ENCODE measurements at regions not wholly inside any gene's neighbourhood (a gene's known extent, or its start where the extent isn't known, plus 50 kb on each side); places are given as distances from the start of the nearest gene placed in this dataset.

DNA sequence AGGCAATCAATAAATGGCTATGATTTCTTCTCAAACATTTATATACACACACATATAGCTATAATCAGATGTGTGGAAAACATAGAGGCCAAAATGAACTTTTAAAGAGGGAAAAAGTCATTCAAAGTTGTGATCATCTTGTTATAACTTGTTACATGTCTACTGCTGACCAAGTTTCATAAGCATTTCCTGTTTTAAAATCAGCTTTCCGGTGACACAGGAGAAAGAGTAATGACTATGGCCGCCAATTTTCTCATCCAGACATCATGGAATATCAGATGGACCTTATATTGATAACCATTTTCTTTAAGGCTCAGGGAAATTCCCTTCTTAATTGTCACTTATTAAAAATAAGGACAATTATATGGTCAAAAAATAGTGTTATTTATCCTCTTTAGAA, 71.7 kb upstream of the AGTR1 start:
- TF ChIP-seq, protein P1, sequence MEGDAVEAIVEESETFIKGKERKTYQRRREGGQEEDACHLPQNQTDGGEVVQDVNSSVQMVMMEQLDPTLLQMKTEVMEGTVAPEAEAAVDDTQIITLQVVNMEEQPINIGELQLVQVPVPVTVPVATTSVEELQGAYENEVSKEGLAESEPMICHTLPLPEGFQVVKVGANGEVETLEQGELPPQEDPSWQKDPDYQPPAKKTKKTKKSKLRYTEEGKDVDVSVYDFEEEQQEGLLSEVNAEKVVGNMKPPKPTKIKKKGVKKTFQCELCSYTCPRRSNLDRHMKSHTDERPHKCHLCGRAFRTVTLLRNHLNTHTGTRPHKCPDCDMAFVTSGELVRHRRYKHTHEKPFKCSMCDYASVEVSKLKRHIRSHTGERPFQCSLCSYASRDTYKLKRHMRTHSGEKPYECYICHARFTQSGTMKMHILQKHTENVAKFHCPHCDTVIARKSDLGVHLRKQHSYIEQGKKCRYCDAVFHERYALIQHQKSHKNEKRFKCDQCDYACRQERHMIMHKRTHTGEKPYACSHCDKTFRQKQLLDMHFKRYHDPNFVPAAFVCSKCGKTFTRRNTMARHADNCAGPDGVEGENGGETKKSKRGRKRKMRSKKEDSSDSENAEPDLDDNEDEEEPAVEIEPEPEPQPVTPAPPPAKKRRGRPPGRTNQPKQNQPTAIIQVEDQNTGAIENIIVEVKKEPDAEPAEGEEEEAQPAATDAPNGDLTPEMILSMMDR (IDR thresholded peaks at IDR 0.05), result no peak
- no peak for TF ChIP-seq POLR2A (IDR thresholded peaks at IDR 0.05)

All from breast epithelium (tissue), 3 donors.